ENCODE measurements at regions not wholly inside any gene's neighbourhood (a gene's known extent, or its start where the extent isn't known, plus 50 kb on each side); places are given as distances from the start of the nearest gene placed in this dataset.

DNA sequence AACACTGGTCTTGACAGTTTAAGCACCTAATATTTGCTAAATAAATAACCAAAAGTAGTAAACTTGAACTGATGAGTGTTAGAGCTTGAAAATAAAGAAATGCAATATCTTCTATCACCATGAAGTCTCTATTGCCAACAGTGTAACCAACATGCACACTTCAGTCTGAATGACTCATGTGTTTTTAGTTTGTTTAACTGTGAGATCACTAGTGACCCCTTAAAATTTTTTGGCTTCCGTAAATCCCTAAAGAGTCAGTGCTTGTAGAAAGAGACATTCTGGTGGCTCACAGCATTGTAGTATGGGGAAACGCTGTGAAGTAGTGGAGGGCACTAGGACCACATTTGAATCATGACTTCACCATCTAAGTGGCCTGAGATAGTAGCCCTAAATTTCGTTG is 341.1 kb downstream of the PMP22 start:
- no peak for DNase-seq (ENCODE audit: extremely low spot score, unreplicated experiment)
- no peaks in the 10 kb centered on the region for H3K36me3 Mint-ChIP-seq
- H3K27ac Mint-ChIP-seq = no peak overlapping the region
- H3K27me3 Mint-ChIP-seq = peaks cover 12% of the 10 kb centered on the region
- H3K4me3 Mint-ChIP-seq = no peak overlapping the region
- H3K4me1 Mint-ChIP-seq (ENCODE audit: unreplicated experiment) = peaks cover 5% of the 10 kb centered on the region
- H3K9me3 Mint-ChIP-seq = peaks cover 7% of the 10 kb centered on the region
- TF ChIP-seq, protein P1, sequence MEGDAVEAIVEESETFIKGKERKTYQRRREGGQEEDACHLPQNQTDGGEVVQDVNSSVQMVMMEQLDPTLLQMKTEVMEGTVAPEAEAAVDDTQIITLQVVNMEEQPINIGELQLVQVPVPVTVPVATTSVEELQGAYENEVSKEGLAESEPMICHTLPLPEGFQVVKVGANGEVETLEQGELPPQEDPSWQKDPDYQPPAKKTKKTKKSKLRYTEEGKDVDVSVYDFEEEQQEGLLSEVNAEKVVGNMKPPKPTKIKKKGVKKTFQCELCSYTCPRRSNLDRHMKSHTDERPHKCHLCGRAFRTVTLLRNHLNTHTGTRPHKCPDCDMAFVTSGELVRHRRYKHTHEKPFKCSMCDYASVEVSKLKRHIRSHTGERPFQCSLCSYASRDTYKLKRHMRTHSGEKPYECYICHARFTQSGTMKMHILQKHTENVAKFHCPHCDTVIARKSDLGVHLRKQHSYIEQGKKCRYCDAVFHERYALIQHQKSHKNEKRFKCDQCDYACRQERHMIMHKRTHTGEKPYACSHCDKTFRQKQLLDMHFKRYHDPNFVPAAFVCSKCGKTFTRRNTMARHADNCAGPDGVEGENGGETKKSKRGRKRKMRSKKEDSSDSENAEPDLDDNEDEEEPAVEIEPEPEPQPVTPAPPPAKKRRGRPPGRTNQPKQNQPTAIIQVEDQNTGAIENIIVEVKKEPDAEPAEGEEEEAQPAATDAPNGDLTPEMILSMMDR (conservative IDR thresholded peaks at IDR 0.05) = no peak

DNA sequence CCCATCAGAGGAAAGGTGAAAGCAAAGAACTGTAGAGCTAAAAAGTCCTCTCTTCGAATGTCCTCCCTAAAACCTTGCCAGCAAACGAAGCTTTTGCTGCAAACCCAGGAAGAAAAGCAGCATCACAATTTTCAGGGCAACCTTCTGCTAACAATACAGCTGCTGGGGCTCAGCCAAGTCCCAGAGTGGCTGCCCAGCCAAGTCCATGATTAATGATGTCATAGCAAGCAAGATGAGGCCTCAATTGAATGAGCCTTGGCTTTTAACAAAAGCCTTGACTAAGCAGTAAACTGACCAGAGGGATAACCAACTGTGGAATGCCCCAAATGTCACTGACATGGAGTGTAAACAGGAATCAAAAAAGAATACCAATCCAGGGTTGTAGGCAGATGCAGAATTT is 342.7 kb downstream of the PMP22 start:
- TF ChIP-seq, protein P1 (conservative IDR thresholded peaks at IDR 0.05) = no peak
- H3K9me3 Mint-ChIP-seq = peaks cover 7% of the 10 kb centered on the region
- peaks cover 5% of the 10 kb centered on the region for H3K27me3 Mint-ChIP-seq

DNA sequence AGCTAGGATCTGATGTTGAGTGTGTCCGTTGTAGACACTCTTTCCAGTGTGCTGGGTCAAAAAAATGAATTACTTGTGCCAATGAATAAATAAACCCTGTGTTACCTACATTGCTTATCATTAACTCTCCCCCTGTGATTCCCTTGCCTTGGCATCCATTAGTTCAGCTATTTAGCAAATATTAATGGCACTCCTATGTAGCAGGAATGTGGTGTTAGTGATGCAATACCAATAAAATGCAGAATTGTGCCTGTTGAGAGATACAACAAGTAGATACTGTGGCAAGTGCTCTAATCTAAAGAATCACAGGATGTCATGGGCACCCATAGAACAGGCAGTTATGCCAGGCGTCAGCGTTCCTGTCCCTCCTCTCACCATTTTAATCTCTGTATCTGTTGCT is 343.2 kb downstream of the PMP22 start:
- Mint-ChIP-seq H3K9me3 (peaks cover 7% of the 10 kb centered on the region), H3K4me1 (ENCODE audit: unreplicated experiment) (peaks cover 10% of the 10 kb centered on the region), H3K4me3 (no peak overlapping the region), H3K27ac (no peak overlapping the region), H3K27me3 (peaks cover 5% of the 10 kb centered on the region), H3K36me3 (no peaks in the 10 kb centered on the region)
- TF ChIP-seq, protein P1 (conservative IDR thresholded peaks at IDR 0.05) = no peak
- DNase-seq (ENCODE audit: extremely low spot score, unreplicated experiment) = no peak

More for the DNA sequence above, 342.7 kb downstream of the PMP22 start:
- Mint-ChIP-seq H3K36me3 (no peaks in the 10 kb centered on the region), H3K4me1 (ENCODE audit: unreplicated experiment) (peaks cover 10% of the 10 kb centered on the region), H3K27ac (no peak overlapping the region), H3K4me3 (no peak overlapping the region)
- DNase-seq (ENCODE audit: extremely low spot score, unreplicated experiment) = no peak

DNA sequence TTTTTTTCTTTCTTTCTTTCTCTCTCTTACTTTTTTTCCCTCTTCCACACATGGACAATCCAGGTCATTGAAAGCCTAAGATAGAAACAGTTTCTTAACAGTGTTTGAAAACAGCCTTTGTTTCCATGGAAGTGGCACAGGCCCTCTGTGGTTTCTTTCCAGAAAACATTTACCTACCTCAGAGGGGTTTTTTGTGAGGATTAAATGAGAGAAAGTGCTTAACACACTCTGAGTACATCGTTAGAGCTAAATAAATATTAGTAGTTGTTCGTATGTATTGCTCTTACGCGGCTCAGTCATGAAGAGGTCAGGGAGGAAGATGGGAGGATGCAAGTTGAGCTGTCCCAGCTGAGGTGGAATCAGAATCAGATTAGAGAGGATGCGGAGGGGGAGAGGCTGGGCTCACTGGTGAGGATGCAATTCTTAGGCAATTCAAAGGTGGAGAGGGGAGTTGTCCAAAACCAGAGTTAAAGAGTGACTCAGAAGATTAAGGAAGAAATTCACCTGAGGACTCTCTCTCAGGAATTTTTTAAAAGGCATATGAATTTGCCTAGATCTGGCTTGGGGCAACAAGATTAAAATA is 345.4 kb downstream of the PMP22 start:
- no peak for DNase-seq (ENCODE audit: extremely low spot score, unreplicated experiment)
- peaks cover 10% of the 10 kb centered on the region for H3K4me1 Mint-ChIP-seq (ENCODE audit: unreplicated experiment)
- TF ChIP-seq, protein P1 (conservative IDR thresholded peaks at IDR 0.05) = no peak
- peaks cover 8% of the 10 kb centered on the region for H3K9me3 Mint-ChIP-seq
- no peaks in the 10 kb centered on the region for H3K36me3 Mint-ChIP-seq
- H3K27me3 Mint-ChIP-seq = no peaks in the 10 kb centered on the region
- no peak overlapping the region for H3K4me3 Mint-ChIP-seq
- H3K27ac Mint-ChIP-seq = no peak overlapping the region

DNA sequence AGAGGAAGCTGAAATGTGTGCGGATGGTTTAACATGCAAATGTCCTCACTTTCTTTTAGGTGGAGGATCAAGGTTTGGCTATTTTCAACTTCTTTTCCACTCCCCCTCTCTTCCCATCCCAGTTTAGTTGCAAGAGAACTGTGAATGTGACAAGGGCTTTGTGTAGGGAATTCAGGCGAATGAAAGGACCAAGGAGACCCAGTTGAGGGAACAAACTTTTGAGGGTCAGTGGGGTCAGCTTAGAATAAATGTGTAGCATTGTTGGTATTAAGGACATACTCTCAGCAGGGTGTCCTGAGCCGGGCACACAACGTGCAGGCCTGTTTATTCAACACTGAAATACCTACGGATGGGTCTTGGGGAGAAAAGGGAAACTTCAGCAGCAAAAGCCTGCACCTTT is 346.0 kb downstream of the PMP22 start:
- no peak for DNase-seq (ENCODE audit: extremely low spot score, unreplicated experiment)
- TF ChIP-seq, protein P1 (conservative IDR thresholded peaks at IDR 0.05) = no peak
- Mint-ChIP-seq H3K27me3 (no peaks in the 10 kb centered on the region), H3K27ac (no peak overlapping the region), H3K4me3 (no peak overlapping the region), H3K36me3 (no peaks in the 10 kb centered on the region), H3K4me1 (ENCODE audit: unreplicated experiment) (peaks cover 10% of the 10 kb centered on the region), H3K9me3 (peaks cover 12% of the 10 kb centered on the region)

DNA sequence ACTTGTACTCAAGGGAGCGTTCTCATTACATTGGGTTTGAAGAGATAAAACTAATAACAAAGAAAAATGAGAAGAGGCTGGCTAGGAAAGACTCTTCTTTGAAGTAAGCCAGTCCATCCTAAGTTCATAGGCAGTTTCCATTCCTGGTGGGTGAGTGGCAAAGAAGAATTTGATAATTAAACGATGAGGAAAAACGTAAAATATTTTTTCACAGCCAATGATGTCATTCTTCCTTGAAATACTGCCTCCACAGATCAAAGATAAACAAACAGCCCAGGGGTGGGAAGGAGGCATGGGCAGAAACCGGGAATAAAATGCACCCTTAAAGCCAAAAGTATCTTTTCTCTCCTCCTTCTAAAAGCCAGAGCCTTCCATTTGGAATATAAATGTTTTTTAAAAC is 346.6 kb downstream of the PMP22 start:
- Mint-ChIP-seq H3K9me3 (peaks cover 12% of the 10 kb centered on the region), H3K36me3 (no peaks in the 10 kb centered on the region), H3K27ac (no peak overlapping the region), H3K4me1 (ENCODE audit: unreplicated experiment) (peaks cover 10% of the 10 kb centered on the region), H3K4me3 (no peak overlapping the region), H3K27me3 (no peaks in the 10 kb centered on the region)
- DNase-seq (ENCODE audit: extremely low spot score, unreplicated experiment) = no peak
- TF ChIP-seq, protein P1 (conservative IDR thresholded peaks at IDR 0.05) = no peak

Data from type B pancreatic cell (in vitro differentiated cells).